ENCODE measurements at regions not wholly inside any gene's neighbourhood (a gene's known extent, or its start where the extent isn't known, plus 50 kb on each side); places are given as distances from the start of the nearest gene placed in this dataset.

GRCh38 chr2:204039298-204039838, 102.8 kb downstream of the ICOS start:
- H3K4me3 Mint-ChIP-seq, result no peak overlapping the region
- no peaks in the 10 kb centered on the region for H3K27me3 Mint-ChIP-seq (ENCODE audit: low read depth)
- peaks cover 9% of the 10 kb centered on the region for H3K4me1 Mint-ChIP-seq
- no peak for TF ChIP-seq CTCF (IDR thresholded peaks at IDR 0.05; ENCODE audit: unreplicated experiment in 3 of 3)
- H3K27ac Mint-ChIP-seq, result peak overlapping the region in 2 of 3 experiments; percentile 27 to 30
- H3K9me3 Mint-ChIP-seq, result peaks cover 2% of the 10 kb centered on the region
- peaks cover 3% of the 10 kb centered on the region for H3K36me3 Mint-ChIP-seq (ENCODE audit: low read depth)

GRCh38 chr2:204040016-204040415, 103.5 kb downstream of the ICOS start:
- no peak overlapping the region for H3K4me3 Mint-ChIP-seq
- H3K4me1 Mint-ChIP-seq, result peaks cover 9% of the 10 kb centered on the region
- no peak for TF ChIP-seq CTCF (IDR thresholded peaks at IDR 0.05; ENCODE audit: unreplicated experiment in 3 of 3)
- H3K27ac Mint-ChIP-seq, result no peak overlapping the region
- peaks cover 3% of the 10 kb centered on the region for H3K36me3 Mint-ChIP-seq (ENCODE audit: low read depth)
- H3K9me3 Mint-ChIP-seq, result peaks cover 2% of the 10 kb centered on the region
- no peaks in the 10 kb centered on the region for H3K27me3 Mint-ChIP-seq (ENCODE audit: low read depth)

- no peaks in the 10 kb centered on the region for H3K27me3 Mint-ChIP-seq (ENCODE audit: low read depth)
- H3K9me3 Mint-ChIP-seq, result peaks cover 2% of the 10 kb centered on the region
- H3K27ac Mint-ChIP-seq, result no peak overlapping the region
- TF ChIP-seq CTCF (IDR thresholded peaks at IDR 0.05; ENCODE audit: unreplicated experiment in 3 of 3), result no peak
- H3K4me3 Mint-ChIP-seq, result no peak overlapping the region
- H3K36me3 Mint-ChIP-seq (ENCODE audit: low read depth), result peaks cover 3% of the 10 kb centered on the region
- H3K4me1 Mint-ChIP-seq, result peaks cover 9% of the 10 kb centered on the region
Measured at GRCh38 chr2:204042401-204042800, 105.8 kb downstream of the ICOS start.

- Mint-ChIP-seq H3K27ac (no peak overlapping the region), H3K4me1 (no peaks in the 10 kb centered on the region), H3K9me3 (peaks cover 2% of the 10 kb centered on the region), H3K4me3 (no peak overlapping the region), H3K27me3 (ENCODE audit: low read depth) (peaks cover 8% of the 10 kb centered on the region), H3K36me3 (ENCODE audit: low read depth) (peaks cover 3% of the 10 kb centered on the region)
- TF ChIP-seq CTCF (IDR thresholded peaks at IDR 0.05; ENCODE audit: unreplicated experiment in 3 of 3), result no peak
Measured at GRCh38 chr2:204046145-204046544, 109.6 kb downstream of the ICOS start.

GRCh38 chr2:204049635-204050034, 113.1 kb downstream of the ICOS start:
- Mint-ChIP-seq H3K4me1 (no peaks in the 10 kb centered on the region), H3K4me3 (no peak overlapping the region), H3K36me3 (ENCODE audit: low read depth) (no peaks in the 10 kb centered on the region), H3K27me3 (ENCODE audit: low read depth) (peaks cover 21% of the 10 kb centered on the region), H3K9me3 (no peaks in the 10 kb centered on the region), H3K27ac (no peak overlapping the region)
- TF ChIP-seq CTCF (IDR thresholded peaks at IDR 0.05; ENCODE audit: unreplicated experiment in 3 of 3), result no peak

GRCh38 chr2:204050681-204051080, 114.1 kb downstream of the ICOS start:
- no peak for TF ChIP-seq CTCF (IDR thresholded peaks at IDR 0.05; ENCODE audit: unreplicated experiment in 3 of 3)
- peaks cover 21% of the 10 kb centered on the region for H3K27me3 Mint-ChIP-seq (ENCODE audit: low read depth)
- no peaks in the 10 kb centered on the region for H3K36me3 Mint-ChIP-seq (ENCODE audit: low read depth)
- H3K4me3 Mint-ChIP-seq, result no peak overlapping the region
- no peaks in the 10 kb centered on the region for H3K9me3 Mint-ChIP-seq
- no peaks in the 10 kb centered on the region for H3K4me1 Mint-ChIP-seq
- H3K27ac Mint-ChIP-seq, result no peak overlapping the region

All from nephron (organoid).